T1000 (cell line): ENCODE measurements at regions not wholly inside any gene's neighbourhood (a gene's known extent, or its start where the extent isn't known, plus 50 kb on each side); places are given as distances from the start of the nearest gene placed in this dataset.

Source experiments
- DNase-seq: peaks from one replicate; lab custom pipeline; 2025; ENCODE audit warnings: mixed read lengths; lab: John Stamatoyannopoulos, UW

DNA sequence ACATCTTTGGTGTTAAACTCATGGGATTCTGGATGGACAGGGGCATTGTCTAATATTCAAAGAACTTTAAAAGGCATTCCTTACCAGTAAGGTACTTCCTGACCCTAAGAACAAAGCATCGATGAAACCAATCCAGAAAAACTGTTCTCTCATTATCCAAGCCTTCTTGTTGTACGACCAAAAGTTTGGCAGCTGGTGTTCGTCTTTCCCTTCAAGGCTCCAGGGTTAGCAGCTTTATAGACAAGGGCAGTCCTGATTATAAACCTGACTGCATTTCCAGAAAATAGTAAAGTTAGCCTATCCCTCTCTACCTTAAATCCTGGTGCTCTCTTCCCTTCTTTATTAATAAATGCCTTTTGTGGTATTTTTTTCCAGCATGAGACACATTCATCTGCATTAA lies 149.4 kb upstream of the MRPS30 start:
- no peak for DNase-seq

GRCh38 chr5:44652674-44653073 lies 156.1 kb upstream of the MRPS30 start:
- no peak for DNase-seq

DNA sequence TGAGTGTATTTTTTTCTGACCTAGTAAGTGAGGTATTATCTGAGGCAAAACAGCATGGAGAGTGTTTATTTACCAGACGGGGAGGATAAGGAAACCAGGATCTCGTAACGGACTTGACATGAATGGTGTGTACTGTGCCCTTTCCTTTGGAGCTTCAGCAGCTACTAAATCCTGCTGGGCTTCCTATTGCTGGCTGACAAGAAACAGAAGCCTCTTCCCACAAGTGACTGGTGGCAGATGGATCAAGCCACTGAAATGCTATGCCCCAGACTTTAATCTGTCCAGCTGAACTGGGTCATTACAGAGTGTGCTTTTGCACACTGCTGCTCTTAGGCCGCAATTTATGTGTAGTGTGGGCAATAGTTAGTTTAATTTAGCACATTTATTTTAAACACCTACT lies 162.7 kb upstream of the MRPS30 start:
- DNase-seq = no peak

DNA sequence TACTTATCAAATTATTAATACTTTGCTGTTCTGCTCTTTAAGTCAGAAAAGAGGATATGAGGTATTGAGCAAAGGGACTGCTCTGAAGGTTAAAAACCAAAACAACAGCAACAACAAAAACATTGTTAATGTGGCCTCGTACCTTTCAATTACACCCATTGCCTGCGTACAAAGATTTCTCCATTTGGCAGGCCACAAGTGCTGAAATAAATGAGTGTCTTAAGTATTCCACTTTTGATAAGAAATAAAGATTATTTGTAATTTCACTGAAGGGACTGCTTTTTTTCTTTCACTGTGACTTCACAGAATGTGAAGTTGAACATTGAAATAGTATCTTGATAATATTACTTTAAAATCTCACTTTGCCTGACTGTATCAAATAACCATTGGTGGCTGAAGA lies 163.2 kb upstream of the MRPS30 start:
- DNase-seq = no peak

GRCh38 chr5:44644628-44645027 lies 164.1 kb upstream of the MRPS30 start:
- no peak for DNase-seq

DNA sequence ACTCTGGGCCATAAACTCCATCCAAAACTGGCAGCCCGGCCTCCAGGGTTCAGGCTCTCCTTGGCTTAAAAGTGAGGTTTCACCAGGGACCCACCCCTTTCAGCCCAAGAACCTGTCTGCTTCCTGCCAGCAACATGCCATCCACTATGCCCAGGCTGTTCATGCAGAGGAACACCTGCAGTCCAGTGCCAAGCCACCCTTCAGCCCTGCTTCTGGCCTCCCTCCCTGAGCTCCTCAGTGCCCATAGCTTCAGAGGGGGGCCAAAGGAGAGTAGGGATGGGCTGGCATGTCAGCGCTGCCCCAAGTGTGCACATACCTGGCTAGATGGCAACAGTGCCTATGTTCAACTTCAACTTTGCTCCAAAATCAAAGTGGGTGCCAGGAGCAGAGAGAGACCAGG lies 166.9 kb upstream of the MRPS30 start:
- no peak for DNase-seq

DNA sequence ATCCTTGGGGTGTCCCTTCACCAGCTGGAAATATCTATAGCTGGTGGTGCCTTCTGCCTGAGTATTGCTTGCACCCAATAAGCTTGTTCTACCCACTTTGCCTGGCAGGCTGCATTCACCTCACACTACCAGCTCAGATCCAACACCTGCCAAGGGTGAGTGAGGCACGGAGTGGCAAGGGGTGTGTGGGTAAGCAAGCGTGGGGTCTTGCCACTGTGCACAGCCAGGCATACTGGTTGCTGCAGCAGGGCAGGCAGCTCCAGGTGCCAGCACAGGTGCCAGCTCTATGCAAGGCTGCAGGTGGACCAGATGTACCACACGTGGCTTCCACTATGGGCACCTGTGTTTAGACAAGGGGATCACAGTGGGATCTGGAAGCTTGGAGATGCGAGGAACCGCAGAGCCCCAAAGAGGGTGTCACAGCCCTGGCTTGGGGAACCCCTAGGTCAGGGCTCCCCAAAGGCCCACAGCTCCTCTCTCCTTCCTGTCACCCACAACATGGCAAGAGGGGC lies 167.7 kb upstream of the MRPS30 start:
- DNase-seq = no peak

DNA sequence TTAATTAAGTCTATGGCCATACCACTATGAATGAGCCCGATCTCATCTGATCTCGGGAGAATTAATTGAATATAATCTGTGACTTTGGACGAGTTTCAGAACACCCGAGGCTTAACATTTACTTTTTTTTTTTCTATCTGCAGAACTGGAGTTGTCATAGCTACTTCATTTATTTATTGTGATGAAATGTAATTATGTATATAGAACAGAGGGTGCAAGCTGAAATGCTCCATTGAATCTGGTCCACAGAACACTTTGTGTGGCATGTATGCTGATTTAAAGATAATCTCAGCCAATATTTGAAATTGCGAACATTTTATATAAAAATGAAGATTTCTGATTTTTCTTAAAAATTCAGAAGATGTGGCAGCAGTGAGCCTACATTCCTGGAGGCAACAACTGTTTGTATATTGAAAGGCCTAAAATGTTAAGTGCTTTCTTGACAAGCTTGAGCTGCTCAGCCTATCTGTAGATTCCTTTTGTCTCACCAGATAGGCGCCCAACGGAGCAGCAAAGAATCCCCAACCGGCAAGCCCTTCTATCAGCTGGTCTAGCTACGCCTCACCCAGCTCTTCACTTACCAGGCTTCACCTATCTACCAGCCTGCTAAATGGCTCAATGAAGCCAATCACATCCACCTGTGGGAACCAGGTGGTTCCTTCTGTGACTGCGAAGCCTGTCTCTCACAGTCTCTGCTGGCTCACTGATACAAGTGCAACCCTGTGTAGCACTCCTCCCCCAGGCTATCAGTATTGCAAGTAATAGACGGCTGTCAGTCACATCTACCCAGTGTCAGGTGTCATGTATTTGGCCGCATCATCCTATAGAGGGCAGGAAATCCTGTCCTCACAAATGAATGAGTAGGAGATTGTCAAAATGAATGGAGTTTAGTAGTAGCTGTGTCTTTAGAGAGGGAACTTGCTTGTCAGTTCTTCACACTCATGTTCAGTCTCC lies 170.6 kb upstream of the MRPS30 start:
- no peak for DNase-seq

- DNase-seq = no peak
Observed at GRCh38 chr5:44632344-44632743, 176.4 kb upstream of the MRPS30 start.

GRCh38 chr5:44626846-44627245 lies 181.9 kb upstream of the MRPS30 start:
- DNase-seq = no peak

DNA sequence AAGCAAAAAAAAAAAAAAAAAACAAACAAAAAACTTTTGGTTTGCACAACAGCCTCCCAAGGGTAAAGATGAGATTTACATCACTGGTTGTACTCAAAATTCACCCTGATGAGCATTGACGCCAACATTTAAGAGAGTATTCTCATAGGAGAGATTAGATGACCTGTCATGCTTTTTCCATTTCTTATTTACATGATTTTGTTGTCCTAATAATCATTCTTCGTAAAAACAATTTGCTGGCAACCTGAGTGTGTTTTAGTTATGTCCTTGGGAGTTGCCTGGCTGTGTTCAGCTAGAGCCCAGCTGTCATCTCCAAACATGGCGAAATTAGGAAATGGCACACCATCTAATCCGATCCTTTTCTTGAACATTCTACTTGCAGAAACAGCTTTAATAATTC lies 186.4 kb upstream of the MRPS30 start:
- DNase-seq = no peak

DNA sequence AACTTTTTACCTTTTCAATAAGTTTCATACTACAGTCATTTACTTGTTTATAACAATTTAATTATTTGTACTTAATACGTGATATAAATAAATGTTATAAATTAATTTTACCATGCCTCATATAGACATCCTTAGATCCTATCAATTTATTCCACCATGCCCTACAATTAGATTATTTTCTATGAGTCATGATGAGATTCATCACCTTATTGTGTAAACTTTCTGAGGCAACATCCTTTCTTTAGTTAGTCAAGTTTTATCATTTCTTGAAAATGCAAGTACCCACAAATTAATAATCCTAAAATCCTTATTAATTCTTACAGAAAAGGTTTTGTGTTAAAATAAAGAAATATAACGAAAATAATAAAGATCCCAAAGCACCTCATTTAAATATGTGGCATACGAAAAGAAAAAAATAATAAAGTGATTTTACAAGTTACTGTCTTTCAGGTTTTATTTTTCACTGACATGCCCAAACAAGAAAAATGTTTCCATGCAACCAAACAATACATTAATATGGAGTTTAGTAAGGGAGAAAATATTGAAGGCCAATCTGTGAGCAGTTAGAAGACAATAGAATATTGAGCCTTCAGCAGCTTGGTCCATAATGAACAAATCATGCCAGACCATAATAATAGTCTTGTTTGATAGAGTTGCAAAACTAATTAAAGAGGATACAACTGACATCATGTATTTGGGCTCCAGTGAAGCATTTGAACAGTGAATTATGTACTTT lies 188.7 kb upstream of the MRPS30 start:
- DNase-seq = no peak

DNA sequence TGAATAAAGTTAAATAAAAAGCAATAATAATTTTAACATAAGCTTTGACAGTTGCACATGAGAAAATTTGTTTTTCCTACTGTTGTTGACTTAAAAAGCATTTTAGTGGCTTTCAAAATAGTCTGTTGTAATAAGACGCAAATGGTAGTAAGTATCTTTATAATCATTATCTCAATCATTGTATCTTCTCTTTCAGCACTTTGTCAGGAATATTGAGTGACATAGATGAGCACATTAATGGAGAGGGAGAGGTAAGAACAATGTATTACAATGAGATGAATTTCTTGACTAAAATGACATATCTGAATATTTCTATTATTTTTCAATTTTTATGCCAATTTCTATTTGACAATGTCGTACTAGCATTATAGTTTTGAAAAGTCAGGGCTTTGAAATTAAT lies 193.9 kb upstream of the MRPS30 start:
- DNase-seq = no peak

- DNase-seq = no peak
Observed at GRCh38 chr5:44613936-44614335, 194.8 kb upstream of the MRPS30 start.

DNA sequence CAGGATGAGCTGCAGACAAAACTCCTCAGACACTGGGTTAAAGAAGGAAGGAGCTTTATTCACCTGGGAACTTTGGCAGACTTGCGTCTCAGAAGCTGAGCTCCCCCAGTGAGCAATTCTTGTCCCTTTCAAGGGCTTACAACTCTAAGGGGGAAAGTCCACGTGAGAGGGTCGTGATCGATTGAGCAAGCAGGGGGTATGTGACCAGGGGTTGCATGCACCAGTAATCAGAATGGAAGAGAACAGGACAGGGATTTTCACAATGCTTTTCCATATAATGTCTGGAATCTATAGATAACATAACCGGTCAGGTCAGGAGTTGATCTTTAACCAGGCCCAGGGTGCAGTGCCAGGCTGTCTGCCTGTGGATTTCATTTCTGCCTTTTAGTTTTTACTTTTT lies 202.8 kb upstream of the MRPS30 start:
- DNase-seq = no peak

DNA sequence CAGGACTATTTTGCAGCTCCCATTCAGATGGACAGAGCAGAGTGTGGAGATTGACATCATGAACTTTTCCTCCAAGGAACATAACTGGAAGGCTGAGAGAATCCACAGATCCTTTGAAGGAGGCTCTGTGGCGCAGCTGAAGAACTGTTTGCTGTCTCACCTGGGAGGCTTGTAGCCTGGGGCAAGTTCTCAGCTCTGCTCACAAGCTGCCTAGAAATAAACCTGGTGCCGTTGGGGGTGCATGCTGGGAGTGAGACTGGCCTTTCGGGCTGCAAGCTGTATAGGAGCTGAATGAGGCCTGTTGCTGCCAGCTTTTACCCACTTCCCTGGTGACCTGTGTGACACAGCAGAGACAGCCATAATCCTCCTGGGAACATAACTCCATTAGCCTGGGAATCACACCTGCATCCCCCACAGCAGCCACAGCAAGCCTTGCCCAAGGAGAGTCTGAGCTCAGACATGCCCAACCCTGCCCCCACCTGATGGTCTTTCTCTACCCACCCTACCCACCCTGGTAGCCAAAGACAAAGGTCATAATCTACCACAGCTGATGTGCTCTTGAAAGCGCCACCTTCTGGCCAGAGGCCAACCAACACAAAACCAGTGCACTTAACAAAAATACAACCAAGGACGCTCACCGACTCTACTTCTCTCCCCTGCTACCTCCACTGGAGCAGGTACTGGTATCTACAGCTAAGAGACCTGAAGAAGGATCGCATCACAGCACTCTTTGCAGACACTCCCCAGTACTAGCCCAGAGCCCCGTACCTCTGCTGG lies 205.1 kb upstream of the MRPS30 start:
- DNase-seq = no peak

DNA sequence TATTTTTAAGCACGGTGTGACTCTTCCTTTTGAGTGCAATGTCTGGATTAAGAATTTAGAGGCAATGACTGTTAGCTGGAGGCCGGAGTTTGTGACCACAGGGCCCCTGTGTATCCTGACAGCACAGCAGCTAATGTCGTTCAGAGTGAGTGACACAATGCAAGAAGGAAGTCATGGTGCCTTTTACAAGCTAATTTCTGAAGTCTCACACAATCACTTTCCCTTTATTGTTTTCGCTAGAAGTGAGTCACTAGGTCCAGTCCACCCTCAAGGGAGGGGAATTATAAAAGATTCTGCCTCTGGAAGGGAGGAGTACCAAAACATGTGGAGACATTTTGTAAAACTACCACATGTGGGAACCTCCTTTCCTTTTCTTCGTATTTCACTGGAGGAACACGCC lies 185.5 kb upstream of the FGF10 start:
- no peak for DNase-seq

GRCh38 chr5:44568519-44568918 lies 179.3 kb upstream of the FGF10 start:
- no peak for DNase-seq

- DNase-seq = peak; percentile 37
Observed at GRCh38 chr5:44565902-44566301, 176.7 kb upstream of the FGF10 start.

GRCh38 chr5:44565360-44565759 lies 176.1 kb upstream of the FGF10 start:
- no peak for DNase-seq

DNA sequence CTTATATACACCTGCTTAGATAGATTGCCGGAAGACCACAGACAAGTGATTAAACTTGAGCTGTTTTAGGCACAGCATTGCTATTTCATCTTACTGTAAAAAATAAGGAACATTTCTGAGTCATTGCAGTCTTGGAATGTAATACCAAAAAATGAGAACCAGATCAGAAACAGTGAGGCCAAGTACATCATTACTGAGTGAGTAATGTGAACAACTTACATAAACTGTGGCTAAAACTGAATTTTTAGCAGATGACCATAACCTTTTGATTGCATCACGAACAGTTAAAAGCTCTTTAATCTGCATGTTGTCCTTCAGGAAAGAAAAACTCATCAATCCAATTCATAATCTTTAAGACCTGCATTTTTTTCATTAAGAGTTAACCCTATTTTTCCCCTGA lies 157.1 kb upstream of the FGF10 start:
- no peak for DNase-seq

- DNase-seq = no peak
Observed at GRCh38 chr5:44543511-44543910, 154.3 kb upstream of the FGF10 start.
